Upper lobe of left lung (tissue), 4 donors: ENCODE measurements at regions not wholly inside any gene's neighbourhood (a gene's known extent, or its start where the extent isn't known, plus 50 kb on each side); places are given as distances from the start of the nearest gene placed in this dataset.

Experiments used
- CTCF ChIP-seq, 6 experiments: fragments of 450-650 bp in 4 of 6; fragments of 200-600 bp in 2 of 6; sonication (generic) in 2 of 6; IDR thresholded peaks; one replicate each; pipeline ENCODE4 v1.5.1; 2016 to 2019; ENCODE audit warnings: antibody characterized with exemption in 6 of 6
- EP300 ChIP-seq, 4 donors: sonication (generic); formaldehyde crosslinking; IDR thresholded peaks; one replicate each; pipeline ENCODE4 v1.5.1; 2017; ENCODE audit warnings: antibody characterized with exemption in 4 of 4, control low read depth in 2 of 4
- POLR2A ChIP-seq, 4 donors: fragments of 450-650 bp; IDR thresholded peaks; one replicate each; pipeline ENCODE4 v1.5.1; 2016 to 2017; ENCODE audit warnings: antibody characterized with exemption in 4 of 4, mild to moderate bottlenecking in 2 of 4
- POLR2AphosphoS5 ChIP-seq, 2 donors: sonication (generic); formaldehyde crosslinking; IDR thresholded peaks; one replicate each; pipeline ENCODE4 v1.5.1; 2017; ENCODE audit warnings: antibody characterized with exemption in 2 of 2

DNA sequence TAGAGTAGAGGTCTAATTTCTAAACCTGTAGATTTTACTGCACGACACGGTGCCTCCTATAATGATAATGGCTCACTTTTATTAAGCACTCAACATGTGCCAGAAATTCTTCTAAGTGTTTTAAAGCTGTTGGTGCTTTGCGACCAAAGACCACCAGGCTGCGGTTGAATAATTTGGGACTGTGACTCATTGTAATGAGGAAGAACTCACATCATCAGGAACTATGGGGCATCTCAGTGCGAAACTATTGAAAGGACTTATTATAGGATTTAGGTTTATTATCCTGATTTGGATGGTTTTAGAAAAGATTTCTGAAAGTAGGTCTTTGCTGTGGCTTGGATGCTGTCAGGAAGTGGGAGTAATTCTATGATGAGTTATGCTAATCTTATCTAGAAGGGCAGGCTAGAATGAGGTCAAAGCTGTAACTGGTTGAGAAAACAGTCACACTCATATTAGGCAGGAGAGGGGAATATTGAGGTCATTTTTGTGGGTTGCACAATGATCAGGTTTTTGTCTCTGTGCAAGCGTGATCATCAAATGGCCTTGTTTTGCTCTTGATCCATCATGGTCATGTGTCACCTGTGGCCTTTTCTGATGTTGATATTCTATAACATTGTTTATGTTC is 266.8 kb downstream of the PCDH20 start:
- no peak for TF ChIP-seq CTCF (IDR thresholded peaks at IDR 0.05)
- TF ChIP-seq POLR2A (IDR thresholded peaks at IDR 0.05), result no peak
- TF ChIP-seq EP300 (IDR thresholded peaks at IDR 0.05), result no peak
- TF ChIP-seq POLR2AphosphoS5 (IDR thresholded peaks at IDR 0.05), result no peak
